ENCODE measurements at regions not wholly inside any gene's neighbourhood (a gene's known extent, or its start where the extent isn't known, plus 50 kb on each side); places are given as distances from the start of the nearest gene placed in this dataset.

GRCh38 chr13:29948244-29948643, 97.8 kb upstream of the UBL3 start:
- H3K4me1 ChIP-seq (ENCODE audit: insufficient read depth, low read length), result peaks cover 11% of the 10 kb centered on the region
- ChIA-PET POLR2A (interaction anchor here (0.8 kb wide), 1 partner anchor 12 kb away, joined by 3 read pairs; no protein-coding TSS in a partner anchor), CTCF (no interaction called here)
- TF ChIP-seq CTCF (IDR thresholded peaks at IDR 0.05), result no peak
- no peaks in the 10 kb centered on the region for H3K36me3 ChIP-seq (ENCODE audit: insufficient read depth, low read length)
- H3K36me3 Mint-ChIP-seq (ENCODE audit: low read depth), result no peaks in the 10 kb centered on the region
- no peak for DNase-seq
- H3K9me3 ChIP-seq (ENCODE audit: control insufficient read depth in 1 of 2, insufficient read depth in 1 of 2, low read length in 2 of 2), result no peaks in the 10 kb centered on the region
- no peak overlapping the region for H3K4me3 ChIP-seq (ENCODE audit: low read length)
- no peak overlapping the region for H3K4me3 Mint-ChIP-seq
- peaks cover 23% of the 10 kb centered on the region for H3K4me1 Mint-ChIP-seq (ENCODE audit: low read depth)
- no peak overlapping the region for H3K27ac ChIP-seq (ENCODE audit: low read depth in 1 of 2, low read length in 2 of 2)
- no peaks in the 10 kb centered on the region for H3K27me3 ChIP-seq (ENCODE audit: control insufficient read depth in 1 of 2, insufficient read depth in 2 of 2, low read length in 2 of 2)
- H3K27me3 Mint-ChIP-seq, result no peaks in the 10 kb centered on the region
- H3K9me3 Mint-ChIP-seq, result no peaks in the 10 kb centered on the region
- no peak overlapping the region for H3K27ac Mint-ChIP-seq
- ATAC-seq (ENCODE audit: poor library complexity), result no peak
- intact Hi-C loops (cut with DNase I, micrococcal nuclease), result no loop called here

GRCh38 chr13:29947839-29948238, 97.4 kb upstream of the UBL3 start:
- DNase-seq (no peak), ATAC-seq (ENCODE audit: poor library complexity) (no peak)
- H3K27me3 Mint-ChIP-seq, result no peaks in the 10 kb centered on the region
- CTCF ChIA-PET, result no interaction called here
- no peaks in the 10 kb centered on the region for H3K9me3 Mint-ChIP-seq
- H3K27ac ChIP-seq (ENCODE audit: low read depth in 1 of 2, low read length in 2 of 2), result no peak overlapping the region
- no peak overlapping the region for H3K4me3 Mint-ChIP-seq
- POLR2A ChIA-PET, result interaction anchor here (0.8 kb wide), 1 partner anchor 11 kb away, joined by 3 read pairs; no protein-coding TSS in a partner anchor
- intact Hi-C loops (cut with DNase I, micrococcal nuclease), result no loop called here
- no peaks in the 10 kb centered on the region for H3K36me3 Mint-ChIP-seq (ENCODE audit: low read depth)
- H3K4me1 Mint-ChIP-seq (ENCODE audit: low read depth), result peaks cover 25% of the 10 kb centered on the region
- H3K27ac Mint-ChIP-seq, result no peak overlapping the region
- H3K4me1 ChIP-seq (ENCODE audit: insufficient read depth, low read length), result peaks cover 13% of the 10 kb centered on the region
- H3K9me3 ChIP-seq (ENCODE audit: control insufficient read depth in 1 of 2, insufficient read depth in 1 of 2, low read length in 2 of 2), result no peaks in the 10 kb centered on the region
- H3K27me3 ChIP-seq (ENCODE audit: control insufficient read depth in 1 of 2, insufficient read depth in 2 of 2, low read length in 2 of 2), result no peaks in the 10 kb centered on the region
- H3K36me3 ChIP-seq (ENCODE audit: insufficient read depth, low read length), result no peaks in the 10 kb centered on the region
- TF ChIP-seq CTCF (IDR thresholded peaks at IDR 0.05), result no peak
- H3K4me3 ChIP-seq (ENCODE audit: low read length), result no peak overlapping the region

- Histone ChIP-seq H3K4me1 (ENCODE audit: insufficient read depth, low read length) (peaks cover 11% of the 10 kb centered on the region), H3K27ac (ENCODE audit: low read depth in 1 of 2, low read length in 2 of 2) (no peak overlapping the region), H3K36me3 (ENCODE audit: insufficient read depth, low read length) (no peaks in the 10 kb centered on the region), H3K27me3 (ENCODE audit: control insufficient read depth in 1 of 2, insufficient read depth in 2 of 2, low read length in 2 of 2) (no peaks in the 10 kb centered on the region), H3K9me3 (ENCODE audit: control insufficient read depth in 1 of 2, insufficient read depth in 1 of 2, low read length in 2 of 2) (no peaks in the 10 kb centered on the region), H3K4me3 (ENCODE audit: low read length) (no peak overlapping the region)
- no peaks in the 10 kb centered on the region for H3K9me3 Mint-ChIP-seq
- DNase-seq (no peak), ATAC-seq (ENCODE audit: poor library complexity) (no peak)
- peaks cover 28% of the 10 kb centered on the region for H3K4me1 Mint-ChIP-seq (ENCODE audit: low read depth)
- intact Hi-C loops (cut with DNase I, micrococcal nuclease), result no loop called here
- H3K36me3 Mint-ChIP-seq (ENCODE audit: low read depth), result peaks cover 4% of the 10 kb centered on the region
- CTCF ChIA-PET, result no interaction called here
- POLR2A ChIA-PET, result interaction anchor here (2.5 to 3.8 kb wide), 2 partner anchors 8 to 10 kb away, joined by 7 to 22 read pairs; no protein-coding TSS in a partner anchor
- H3K27me3 Mint-ChIP-seq, result no peaks in the 10 kb centered on the region
- no peak for TF ChIP-seq CTCF (IDR thresholded peaks at IDR 0.05)
- H3K4me3 Mint-ChIP-seq, result no peak overlapping the region
- H3K27ac Mint-ChIP-seq, result no peak overlapping the region
Observed at GRCh38 chr13:29946093-29946492, 95.7 kb upstream of the UBL3 start.
